IMR-90 (cell line): ENCODE measurements at regions not wholly inside any gene's neighbourhood (a gene's known extent, or its start where the extent isn't known, plus 50 kb on each side); places are given as distances from the start of the nearest gene placed in this dataset. TPM values are rescaled to one million over a fixed set of nuclear protein-coding genes. Genes with fewer than 3 reads are reported as not detected.

Experiments
- microRNA-seq, 2 experiments: library from miRNA; stranded (forward) in 1 of 2; unstranded in 1 of 2; fragments of 10-50 nt in 1 of 2; fragments of <30 nt in 1 of 2; gene quantifications in 1 of 2; microRNA quantifications in 1 of 2; one replicate each; pipeline versions ENCODE3 to v1.1.0; 2013 to 2020; ENCODE audit not compliant: insufficient read depth in 1 of 2, insufficient read length in 1 of 2, unreplicated experiment in 1 of 2
- small RNA-seq, 5 experiments: library from RNA; depleted of rRNA; stranded (forward); fragments of <200 nt; gene quantifications; one replicate each; pipeline ENCODE3, GENCODE V24; 2012

Small RNA genes lying in the stretch of these regions (microRNA-seq; reads per million reads assigned to microRNA genes)
- not detected for gene AC114755.3 (ENCODE audit: insufficient read depth, insufficient read length)

Small RNA genes lying in the stretch of these regions (small RNA-seq; reads per million reads assigned to genes)
- gene AC114755.3: 0 reads per million in 5 experiments
